Stimulated activated naive CD4-positive, alpha-beta T cell treated with Interleukin-2 at 50 U/mL for 16 hours (primary cell): ENCODE measurements at regions not wholly inside any gene's neighbourhood (a gene's known extent, or its start where the extent isn't known, plus 50 kb on each side); places are given as distances from the start of the nearest gene placed in this dataset.

Experiments
- DNase-seq: peaks from one replicate; lab custom pipeline; 2025; lab: John Stamatoyannopoulos, UW

DNA sequence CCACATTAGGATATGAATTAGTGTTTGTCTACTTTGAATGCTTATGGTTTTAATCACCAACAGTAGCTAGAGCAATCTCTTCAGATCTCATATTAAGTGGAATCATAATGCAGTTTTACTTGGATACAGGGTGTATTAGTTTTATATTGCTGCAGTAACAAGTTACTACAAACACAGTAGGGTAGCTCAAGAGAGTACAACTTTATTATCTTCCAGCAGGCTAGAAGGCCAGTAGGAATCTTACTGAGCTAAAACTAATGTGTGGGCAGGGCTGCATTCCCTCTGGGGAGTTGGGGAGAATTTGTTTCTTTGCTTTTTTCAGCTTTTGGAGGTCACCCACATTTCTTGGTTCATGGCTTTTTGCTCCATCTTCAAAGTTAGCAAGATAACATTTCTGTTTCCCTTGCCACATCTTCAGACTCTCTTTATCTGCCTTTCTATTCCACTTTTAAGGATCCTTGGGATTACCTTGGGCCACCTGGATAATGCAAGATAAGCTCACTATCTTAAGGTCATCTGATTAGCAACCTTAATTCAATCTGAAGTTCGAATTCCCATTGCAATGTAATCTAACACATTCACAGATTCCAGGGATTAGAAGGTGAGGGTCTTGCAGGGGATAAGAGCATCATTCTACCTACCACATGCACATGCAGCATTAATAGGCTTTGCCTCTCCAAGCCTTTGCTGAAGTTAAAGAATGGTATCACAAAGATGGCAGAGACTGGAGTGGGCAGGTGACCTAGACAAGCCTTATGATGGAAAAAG lies 134.1 kb upstream of the SLC10A2 start:
- no peak for DNase-seq

DNA sequence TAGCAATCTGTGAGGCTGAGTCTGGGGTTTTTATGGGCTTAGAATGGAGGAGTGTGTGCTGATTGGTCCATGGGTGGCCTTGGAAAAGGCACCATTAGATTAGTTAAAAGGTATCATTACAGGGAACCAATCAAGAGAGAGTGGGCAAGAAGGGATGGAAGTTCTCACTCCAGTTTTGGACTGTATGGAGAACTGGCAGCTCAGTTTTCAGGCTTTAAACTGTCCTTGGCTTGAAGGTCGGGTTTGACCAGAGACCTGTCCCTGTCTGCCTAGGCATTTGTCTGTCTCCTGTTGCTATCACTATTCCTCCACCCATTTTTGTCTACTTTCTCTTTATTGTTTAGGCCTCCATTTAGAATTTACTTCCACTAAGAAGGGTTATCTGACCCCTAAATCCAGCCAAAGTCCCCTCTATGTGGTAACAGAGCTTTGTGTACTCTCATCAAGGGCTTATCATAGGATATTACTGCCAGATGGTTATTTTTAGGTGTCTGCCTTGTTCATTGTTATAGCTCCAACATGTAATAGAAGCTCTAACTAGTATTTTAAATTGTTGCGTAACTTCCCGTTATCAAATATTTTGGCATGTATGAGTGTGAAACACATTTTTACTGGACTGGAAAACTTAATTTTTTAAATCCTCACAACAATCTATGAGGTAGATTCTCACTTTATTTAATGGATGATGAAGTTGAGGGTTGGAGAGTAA lies 133.3 kb upstream of the SLC10A2 start:
- no peak for DNase-seq

DNA sequence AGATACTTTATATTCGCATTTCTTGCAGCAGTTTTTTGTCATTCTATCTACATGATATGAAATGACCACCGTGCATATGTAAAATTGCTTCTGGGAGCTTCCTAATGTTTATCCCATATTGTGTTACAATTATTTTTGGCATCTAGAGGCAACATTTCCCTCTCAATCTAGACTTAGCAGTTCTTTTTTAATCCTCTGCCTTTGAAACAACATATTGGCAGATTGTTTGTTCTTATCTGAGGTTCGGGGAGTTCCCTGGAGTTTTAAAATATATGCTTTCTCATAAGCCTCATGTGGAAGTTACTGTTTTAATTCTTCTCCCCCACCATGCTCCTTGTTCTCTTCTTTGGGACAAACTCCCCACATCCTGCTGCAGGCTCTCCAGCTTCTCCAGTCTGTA lies 130.1 kb upstream of the SLC10A2 start:
- no peak for DNase-seq

DNA sequence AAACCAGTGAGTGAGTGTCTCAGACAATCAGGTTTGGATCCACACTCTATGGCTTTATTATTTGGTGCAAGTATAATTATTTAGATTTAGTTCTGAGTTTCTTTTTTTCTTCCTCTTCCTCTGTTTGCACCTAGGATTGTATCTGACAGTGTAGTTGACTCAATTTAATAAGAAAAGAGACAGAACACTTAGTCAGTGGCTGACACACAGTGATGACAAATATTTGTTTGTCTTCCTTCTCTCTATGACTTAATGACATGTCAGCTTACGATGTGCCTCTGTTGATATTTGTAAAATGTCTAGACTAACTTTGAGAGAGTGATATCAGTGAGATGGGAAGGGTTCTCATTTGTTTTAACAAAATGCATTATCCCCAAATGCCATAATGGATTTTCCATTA lies 129.5 kb upstream of the SLC10A2 start:
- no peak for DNase-seq

DNA sequence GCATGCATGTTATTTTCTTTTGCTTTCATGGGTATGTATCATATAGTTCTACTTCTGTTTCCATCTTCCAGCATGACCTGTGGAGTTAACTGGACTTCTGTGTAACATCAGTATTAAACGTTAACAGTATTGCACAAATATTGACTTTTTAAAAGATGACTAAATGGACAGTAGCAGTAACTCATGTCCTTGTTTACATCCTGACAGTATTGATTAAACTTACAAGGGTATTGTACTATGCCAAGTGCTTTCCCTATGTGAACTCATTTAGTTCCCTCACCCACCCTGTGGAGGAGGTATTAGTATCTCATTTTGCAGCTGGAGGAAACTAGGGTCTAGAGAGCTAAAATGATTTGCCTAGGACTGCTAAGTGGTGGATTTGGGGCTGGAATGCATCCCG lies 128.7 kb upstream of the SLC10A2 start:
- no peak for DNase-seq

DNA sequence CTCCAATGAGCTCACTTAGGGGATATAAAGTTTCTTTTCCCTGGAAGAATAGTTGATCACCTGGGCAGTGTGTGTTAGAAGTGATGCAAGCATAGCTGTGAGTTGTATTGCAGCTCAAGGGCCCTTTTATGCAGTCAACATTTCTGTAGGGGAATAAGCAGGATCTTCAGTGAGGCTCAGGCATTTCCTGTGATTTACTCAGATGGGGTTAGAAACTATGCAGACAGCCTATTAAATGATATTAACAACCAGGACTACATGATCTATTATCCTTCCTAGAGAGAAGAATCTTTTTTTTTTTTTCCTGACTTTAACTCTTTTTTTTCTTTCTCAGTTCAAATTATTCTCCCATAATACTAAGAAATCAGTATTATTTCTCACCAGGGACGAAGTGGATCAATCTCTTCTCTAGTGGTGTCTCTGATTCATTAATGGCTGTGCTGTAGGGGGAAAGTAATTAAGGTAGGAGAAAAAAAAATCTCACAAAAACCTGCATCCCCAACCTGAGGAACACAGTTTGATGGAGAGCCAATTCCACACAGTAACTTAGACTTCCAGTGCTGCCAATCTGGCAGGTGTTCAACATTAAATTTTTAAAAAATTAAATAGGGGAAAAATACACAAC lies 126.4 kb upstream of the SLC10A2 start:
- no peak for DNase-seq

DNA sequence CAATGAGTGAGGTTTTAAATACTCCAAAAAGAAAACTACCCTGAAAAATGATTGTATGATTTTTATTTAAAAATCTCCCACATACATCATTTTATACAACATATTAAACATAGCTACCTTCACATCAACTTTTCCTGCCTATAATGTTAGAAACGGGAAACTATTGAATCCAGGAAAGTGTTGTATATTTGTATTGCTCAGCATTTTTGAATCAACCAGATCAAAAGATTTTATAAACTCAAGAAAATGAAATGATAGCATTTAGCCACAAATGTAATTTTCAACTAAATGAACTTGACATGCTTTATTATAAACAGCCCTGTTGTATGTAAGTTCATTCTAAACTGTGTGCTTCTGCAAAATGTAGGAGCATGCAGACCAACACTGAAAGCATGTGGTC lies 124.6 kb upstream of the SLC10A2 start:
- DNase-seq: no peak

DNA sequence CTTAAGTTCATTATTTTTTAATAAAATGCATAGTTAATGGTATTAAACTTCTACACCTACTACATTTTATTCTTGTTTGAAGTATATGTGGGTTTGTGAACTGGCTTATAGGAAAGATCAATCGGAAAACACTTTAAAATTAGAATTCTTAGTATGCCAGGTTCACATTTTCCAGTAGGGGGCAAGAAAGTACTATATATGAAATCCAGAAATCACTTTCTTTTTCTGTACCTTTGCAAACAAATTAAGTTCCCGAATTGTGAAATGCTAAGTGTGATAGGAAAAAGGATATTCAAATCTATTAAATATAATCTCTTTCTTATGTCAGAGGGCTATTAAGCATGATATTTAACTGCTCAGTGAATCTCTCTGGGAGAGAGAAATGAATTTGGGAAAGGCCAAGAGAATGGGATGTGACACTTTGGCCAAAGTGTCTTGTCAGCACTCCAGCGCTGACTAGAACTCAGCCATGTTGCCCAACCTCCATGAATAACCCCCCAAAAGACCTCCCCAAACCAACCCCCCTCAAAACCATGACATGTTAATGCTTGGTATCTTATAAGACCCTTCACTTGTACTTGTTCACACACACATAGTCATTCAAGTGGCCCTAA lies 122.6 kb upstream of the SLC10A2 start:
- DNase-seq: no peak

DNA sequence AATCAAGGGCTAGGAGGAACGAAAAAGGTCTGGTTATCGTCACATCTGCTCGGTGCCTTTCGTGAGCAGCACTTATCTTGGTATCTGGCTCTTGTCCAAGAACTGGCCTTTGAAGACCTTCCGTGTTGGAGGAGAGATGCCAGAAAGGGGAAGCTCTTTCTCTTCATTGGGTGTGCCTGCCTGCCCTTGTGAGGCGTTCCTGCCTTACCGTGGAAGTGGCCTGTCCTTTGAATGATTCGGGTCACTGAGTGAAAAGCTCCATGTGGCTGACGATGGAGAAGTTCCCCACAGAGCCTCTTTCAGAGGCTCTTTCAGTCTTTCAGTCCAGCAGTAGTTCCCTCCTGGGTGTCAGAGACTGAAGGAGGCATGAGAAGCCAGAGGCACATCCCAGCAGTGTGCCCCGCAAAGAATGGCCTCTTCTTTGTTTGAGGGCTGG lies 121.5 kb upstream of the SLC10A2 start:
- no peak for DNase-seq

DNA sequence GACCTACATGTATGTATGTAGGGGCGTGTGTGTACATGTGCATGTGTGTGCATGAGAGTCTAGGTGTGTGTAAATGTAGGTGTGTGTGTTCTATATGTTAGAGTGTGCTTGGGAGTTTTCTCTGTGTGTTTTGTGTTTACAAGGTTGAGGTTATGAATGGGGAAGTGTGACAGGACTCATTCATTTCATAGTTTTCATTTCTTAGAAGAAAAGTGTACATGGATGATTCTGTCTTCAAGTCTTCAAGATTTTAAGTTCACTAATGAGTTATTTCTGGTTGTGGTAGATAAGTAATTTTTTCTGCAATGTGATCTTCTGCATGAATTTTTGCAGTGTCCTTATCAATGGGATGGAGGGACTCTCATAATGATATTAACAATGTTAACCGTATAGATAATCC lies 118.2 kb upstream of the SLC10A2 start:
- no peak for DNase-seq

DNA sequence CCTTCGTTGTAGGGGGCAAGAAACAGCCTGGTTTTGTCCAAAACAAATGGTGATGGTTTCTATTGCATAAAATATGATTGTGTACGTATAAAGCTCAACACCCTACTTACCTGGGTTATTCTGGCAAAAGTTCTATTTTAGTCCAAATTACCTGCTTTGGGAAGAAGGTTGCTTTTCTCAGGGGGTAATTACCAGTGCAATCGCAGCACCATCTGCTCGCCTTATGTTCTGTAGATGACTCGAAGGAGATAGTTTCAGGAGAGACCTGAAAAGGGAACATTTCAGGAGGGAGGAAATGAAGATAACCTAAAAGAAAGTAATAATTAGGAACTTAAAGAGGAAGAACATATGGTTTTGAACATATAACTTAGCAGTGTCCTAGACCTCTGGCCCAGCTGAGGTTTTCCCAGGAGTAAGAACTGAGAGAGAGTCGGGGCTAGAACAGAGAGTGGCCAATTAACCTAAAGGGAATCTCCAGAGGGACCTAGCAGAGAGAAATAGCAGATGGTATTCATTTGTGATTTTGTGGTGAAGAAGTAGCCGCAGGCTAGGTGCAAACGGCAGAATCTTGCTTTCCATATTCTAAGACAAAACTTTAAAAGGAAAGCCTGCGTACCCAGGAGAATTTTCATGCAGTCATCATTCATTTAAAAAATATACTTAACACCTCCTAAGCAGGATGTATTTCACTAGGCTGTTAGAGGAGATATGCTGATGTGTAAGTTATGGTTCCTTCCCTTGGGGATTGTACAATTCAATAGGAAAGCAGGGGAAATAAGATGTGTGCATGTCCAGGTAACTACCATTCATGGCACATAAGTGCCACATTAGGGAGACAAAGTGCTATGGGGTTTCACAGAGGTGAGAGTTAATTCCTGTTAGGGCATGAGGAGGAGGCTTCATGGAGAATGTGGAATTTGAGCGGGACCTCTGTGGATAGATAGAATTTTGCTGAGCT lies 113.0 kb upstream of the SLC10A2 start:
- DNase-seq: no peak

DNA sequence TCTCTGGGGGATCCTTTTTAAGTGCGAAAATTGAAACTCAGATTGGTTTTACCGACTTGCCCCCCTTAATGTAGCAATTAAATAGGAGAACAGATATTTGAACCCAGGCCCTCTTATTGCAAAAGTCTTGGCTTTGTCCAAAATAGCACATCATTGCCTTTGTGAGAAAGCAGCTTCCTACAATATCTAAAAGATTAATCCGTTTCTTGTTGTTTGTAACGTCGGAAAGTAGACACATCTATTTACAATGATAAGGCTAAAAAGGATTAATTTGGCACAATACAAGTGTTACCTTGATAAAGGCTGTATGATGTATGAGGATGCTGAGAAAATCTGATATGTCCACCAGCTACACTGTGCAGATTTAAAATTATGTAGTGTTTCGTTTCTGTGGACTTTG lies 108.7 kb upstream of the SLC10A2 start:
- no peak for DNase-seq

DNA sequence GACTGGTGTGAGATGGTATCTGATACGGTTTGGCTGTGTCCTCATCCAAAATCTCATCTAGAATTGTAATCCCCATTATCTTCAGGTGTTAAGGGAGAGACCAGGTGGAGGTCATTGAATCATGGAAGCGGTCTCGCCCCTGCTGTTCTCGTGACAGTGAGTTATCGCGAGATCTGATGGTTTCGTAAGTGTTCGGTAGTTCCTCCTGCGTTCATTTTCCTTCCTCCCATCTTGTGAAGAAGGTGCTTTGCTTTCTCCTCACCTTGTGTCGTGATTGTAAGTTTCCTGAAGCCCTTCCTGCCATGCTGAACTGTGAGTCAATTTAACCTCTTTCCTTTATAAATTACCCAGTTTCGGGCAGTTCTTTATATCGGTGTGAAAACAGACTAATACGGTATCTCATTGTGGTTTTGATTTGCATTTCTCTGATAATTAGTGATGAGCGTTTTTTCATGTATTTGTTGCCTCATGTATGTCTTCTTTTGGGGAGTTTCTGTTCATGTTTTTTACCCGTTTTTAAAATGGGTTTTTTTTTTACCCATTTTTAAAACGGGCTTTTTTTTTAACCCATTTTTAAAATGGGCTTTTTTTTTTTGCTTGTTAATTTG lies 102.8 kb upstream of the SLC10A2 start:
- no peak for DNase-seq

DNA sequence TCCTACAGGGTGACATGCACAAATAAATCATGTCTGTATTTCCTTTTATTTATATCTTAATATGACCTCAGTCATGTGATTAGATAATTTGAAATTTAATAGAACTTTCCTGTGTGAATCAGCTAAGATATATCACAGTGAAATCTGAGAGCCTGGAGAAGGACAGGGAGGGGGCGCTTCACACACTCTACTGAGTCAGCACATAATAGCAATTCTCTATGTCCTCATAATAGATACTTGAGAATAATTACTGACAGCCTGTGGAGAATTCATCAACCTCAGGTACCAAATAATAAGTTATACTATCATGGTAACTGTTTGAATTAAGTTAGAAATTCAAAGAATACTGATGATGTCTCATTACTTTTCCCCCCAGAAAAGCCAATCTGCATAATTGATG lies 98.0 kb upstream of the SLC10A2 start:
- DNase-seq: no peak

DNA sequence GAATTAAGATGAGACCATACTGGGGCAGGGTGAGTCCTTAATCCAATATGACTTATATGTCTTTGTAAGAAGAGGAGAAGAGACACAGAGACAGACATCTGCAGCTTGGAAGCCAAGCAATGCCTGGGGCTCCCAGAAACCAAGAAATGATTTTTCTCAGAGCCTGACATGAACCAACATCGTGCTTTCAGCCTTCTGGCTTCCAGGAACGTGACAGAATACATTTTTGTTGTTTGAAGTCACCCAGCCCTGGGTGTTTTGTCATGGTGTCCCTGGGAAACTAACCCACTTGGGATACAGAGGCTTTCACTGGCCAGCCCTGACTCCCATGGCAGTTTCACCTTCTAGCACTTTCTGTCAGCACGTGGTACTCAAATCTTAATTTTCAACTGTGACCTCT lies 95.3 kb upstream of the SLC10A2 start:
- DNase-seq: no peak

DNA sequence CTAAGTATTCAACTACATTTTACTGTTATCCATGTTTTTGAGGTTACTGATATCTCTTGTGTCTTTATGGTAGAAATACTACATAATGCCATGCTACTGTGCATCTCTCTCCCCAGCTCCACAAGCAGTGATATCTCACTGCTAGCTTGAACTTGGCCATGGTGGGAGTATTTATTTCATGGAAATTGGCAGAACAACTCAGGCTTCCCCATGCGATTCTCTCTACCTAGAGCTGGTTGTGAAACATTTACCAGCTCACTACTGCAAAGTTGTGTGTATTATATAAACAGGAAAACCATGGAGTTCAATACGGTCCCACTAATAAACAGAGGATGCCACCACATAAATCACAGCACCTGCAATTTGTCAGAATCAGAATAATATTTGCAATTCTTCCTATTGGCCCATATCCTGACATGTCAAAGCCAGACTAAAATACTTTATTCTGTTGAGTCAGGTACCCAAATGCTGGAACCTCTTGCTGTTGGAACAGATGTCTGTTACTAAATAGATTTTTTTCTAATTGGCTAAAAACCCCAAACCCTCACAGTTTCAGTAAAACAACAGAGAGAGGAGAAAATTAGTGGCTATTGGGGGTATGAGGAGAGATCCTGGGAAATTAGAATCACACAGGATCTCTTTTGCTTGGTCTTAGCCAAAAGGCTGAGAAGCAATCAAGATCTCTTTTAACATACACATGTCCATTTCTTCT lies 91.4 kb upstream of the SLC10A2 start:
- DNase-seq: no peak

DNA sequence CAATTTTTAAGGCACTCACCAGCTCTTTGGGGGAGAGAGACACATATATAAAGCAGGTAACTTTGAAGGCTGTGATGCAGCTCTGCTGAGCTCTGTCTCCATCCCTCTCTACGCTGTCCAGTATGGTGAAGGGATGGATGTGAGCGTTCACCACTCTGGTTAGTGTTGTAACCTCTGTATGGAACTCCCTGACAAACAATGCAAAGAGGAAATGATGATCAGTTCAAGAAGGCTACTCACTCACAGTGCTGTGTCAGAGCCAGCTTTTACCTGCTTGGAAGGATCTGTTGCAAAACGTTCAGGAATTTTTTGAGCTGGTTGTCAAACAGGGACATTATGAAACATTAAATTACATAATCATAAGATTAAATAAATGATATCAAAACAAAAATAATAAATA lies 90.8 kb upstream of the SLC10A2 start:
- DNase-seq: no peak

DNA sequence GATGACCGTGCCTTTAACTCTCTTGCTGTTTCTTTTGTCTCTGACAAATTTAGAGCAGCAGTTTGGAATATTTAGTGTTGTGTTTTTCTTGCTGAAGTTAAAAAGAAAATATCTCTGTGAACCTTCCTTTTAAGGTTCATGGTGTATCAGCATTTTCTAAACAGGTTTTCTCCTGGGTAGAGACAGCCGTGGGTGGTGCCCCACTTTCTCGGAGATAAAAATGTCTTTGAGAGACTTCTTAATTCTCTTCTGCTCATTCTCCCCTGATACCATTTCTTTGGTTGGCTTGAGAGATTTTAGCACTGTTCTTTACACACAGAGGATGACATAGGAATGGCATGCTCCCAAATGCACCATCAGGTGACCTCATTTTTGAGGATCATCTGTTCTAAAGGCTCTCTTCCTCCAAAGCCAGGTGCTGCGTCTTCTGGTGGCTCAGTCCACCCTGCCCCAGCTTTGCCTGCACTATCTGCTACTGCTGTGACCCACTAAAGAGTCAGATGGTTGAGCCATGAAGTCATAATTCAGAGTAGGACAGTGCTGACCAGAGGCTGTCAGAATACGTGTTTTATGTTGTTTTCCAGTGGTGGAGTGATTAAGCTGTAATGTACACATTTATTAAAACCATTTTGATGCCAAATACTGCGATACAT lies 90.3 kb upstream of the SLC10A2 start:
- no peak for DNase-seq

DNA sequence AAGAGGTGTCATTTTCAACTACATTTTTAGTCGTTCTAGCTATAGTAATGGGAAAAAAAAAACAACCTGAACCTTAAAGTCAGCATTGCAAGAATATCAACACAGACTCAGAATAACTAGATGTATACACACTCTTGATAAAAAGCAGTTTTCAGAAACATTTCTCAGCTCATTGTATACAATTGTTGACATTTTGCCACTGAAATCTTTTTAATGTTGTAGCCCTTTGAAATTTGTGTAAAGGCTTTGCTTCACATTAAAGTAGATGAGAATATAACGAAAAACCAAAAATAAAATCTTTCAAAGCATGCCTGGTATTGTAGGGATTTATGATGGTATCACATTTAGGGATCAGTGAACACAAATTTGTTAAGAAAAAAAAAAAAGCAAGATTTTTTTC lies 87.2 kb upstream of the SLC10A2 start:
- DNase-seq: no peak

DNA sequence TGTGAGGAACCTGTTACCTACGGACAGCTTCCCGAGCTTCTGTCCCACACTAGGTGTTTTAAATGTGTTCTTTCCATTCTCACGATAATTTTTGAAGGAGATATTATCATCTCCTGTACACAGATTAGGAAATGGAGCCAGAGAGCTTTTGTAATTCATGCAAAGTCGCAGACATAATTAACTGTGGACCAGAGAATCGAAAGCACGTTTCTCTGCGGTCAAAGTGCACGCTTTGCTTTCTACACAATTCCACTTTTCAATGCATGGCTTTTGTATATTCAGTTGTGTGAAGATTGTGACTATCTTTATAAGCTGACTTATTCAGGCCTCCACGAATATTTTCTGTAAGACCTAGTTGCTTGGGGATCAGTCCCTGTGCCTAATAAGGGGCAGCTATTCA lies 81.7 kb upstream of the SLC10A2 start:
- no peak for DNase-seq
